NB4 (cell line): ENCODE measurements at regions not wholly inside any gene's neighbourhood (a gene's known extent, or its start where the extent isn't known, plus 50 kb on each side); places are given as distances from the start of the nearest gene placed in this dataset.

Source experiments
- POLR2A ChIP-seq: IDR thresholded peaks from 2 replicates; pipeline ENCODE4 v1.6.1; 2011; ENCODE audit warnings: mild to moderate bottlenecking; ENCODE audit not compliant: insufficient read length; ENCODE audit errors: extremely low read depth
- TF ChIP-seq, protein P1 (sequence below): IDR thresholded peaks from one replicate; pipeline ENCODE4 v1.5.1; 2012; ENCODE audit warnings: low read depth, low read length

DNA sequence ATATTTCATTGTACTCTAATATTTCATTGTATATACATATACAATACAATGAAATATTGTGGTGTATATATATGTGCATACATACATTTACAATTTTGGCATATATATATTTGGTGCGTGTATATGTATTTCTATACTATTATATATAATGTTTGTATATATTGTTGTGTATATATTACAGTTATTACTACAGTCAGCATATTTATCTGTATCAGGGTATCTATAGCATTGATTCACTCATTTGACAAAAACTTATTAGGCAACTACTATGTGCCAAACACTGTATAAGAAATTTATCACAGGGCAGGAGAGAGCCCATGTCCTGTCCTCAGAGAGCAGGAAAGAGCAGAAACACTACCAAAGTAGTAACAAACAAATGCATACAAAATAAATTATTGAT, 910.6 kb downstream of the QKI start:
- TF ChIP-seq, protein P1, sequence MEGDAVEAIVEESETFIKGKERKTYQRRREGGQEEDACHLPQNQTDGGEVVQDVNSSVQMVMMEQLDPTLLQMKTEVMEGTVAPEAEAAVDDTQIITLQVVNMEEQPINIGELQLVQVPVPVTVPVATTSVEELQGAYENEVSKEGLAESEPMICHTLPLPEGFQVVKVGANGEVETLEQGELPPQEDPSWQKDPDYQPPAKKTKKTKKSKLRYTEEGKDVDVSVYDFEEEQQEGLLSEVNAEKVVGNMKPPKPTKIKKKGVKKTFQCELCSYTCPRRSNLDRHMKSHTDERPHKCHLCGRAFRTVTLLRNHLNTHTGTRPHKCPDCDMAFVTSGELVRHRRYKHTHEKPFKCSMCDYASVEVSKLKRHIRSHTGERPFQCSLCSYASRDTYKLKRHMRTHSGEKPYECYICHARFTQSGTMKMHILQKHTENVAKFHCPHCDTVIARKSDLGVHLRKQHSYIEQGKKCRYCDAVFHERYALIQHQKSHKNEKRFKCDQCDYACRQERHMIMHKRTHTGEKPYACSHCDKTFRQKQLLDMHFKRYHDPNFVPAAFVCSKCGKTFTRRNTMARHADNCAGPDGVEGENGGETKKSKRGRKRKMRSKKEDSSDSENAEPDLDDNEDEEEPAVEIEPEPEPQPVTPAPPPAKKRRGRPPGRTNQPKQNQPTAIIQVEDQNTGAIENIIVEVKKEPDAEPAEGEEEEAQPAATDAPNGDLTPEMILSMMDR = no peak
- no peak for TF ChIP-seq POLR2A
